Stimulated activated memory B cell treated with anti-CD40 and anti-IgM and Interleukin-4, amounts not matched to agents 10 μg/mL and 1 μg/mL and 100 μg/mL, for 72 hours (primary cell): ENCODE measurements at regions not wholly inside any gene's neighbourhood (a gene's known extent, or its start where the extent isn't known, plus 50 kb on each side); places are given as distances from the start of the nearest gene placed in this dataset.

Source experiments
- ATAC-seq: fragments of 150-1000 bp; cut with Tn5 transposase; 2 replicates; pipeline ENCODE4 v1.10.0; 2021
- H3K27ac Mint-ChIP-seq: one replicate; pipeline ENCODE4 v1.8.0; 2022; ENCODE audit warnings: mild to moderate bottlenecking, mixed read lengths
- H3K27me3 Mint-ChIP-seq: one replicate; pipeline ENCODE4 v1.8.0; 2022; ENCODE audit warnings: mixed read lengths
- H3K36me3 Mint-ChIP-seq: one replicate; pipeline ENCODE4 v1.8.0; 2022; ENCODE audit warnings: mixed read lengths
- H3K4me1 Mint-ChIP-seq: one replicate; pipeline ENCODE4 v1.8.0; 2022; ENCODE audit warnings: mixed read lengths
- H3K4me3 Mint-ChIP-seq: one replicate; pipeline ENCODE4 v1.8.0; 2022; ENCODE audit warnings: mild to moderate bottlenecking, moderate library complexity, mixed read lengths
- H3K9me3 Mint-ChIP-seq: one replicate; pipeline ENCODE4 v1.8.0; 2022; ENCODE audit warnings: mixed read lengths

DNA sequence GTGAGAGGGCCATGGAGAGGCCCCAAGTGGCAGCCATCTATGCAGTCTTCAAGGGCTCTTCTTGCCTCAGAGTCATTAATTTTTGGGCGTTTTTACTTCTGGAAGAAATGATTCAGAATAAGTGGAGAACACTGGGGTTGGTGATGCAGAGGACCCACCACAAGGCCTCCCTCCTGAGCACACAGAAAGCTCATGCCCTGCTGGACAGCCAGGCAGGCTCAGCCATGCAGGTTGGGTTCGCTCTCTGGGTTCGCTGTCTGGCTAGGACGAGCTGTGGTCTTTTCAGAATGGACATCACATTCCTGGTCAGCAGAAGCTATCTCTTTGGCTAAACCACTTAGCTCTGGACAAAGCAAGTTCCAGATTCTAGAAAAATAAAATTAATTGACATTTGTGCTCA, 480.8 kb downstream of the RPS24 start:
- peaks cover 25% of the 10 kb centered on the region for H3K27me3 Mint-ChIP-seq
- no peaks in the 10 kb centered on the region for H3K9me3 Mint-ChIP-seq
- no peak overlapping the region for H3K4me3 Mint-ChIP-seq
- H3K27ac Mint-ChIP-seq: no peak overlapping the region
- no peaks in the 10 kb centered on the region for H3K4me1 Mint-ChIP-seq
- ATAC-seq: no peak
- no peaks in the 10 kb centered on the region for H3K36me3 Mint-ChIP-seq

DNA sequence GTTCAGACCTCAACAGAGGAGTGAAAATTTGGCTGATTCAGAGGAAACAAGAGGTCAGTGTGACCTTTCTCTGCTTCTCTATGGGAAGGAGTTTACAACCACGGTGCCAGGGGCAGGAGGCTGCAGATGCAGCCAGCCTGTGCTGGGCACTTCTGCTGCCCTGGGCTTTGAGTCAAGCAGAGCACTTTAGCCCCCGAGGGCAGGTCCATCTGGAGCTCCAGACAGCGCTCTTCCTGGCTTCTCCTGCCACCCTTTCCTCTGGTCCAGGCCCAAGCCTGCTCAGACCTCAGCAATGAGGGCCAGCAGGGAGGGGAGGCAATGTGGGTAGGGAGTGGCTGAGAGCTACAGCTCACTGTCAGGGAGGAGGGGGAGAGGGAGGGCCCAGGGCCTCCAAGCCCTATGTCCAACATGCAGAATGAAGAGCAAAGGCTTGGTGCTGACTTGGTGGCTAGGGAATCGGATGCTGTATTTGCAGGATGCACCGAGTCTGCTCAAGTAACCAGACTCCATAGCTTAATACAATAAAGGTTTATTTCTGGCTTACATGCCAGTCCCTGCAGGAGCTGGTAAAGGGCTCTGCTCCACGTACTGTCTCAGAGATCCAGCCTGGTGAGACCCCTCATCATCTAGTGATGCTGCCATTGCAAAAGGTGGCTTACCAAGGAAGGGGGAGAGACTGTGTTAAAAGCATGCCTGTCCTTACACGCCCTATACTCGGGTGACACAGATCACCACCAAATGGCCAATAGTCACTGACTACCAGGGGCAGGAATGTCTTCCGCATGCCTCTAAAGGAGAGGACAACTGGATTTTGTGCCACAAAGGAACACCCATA, 481.6 kb downstream of the RPS24 start:
- no peaks in the 10 kb centered on the region for H3K36me3 Mint-ChIP-seq
- no peak overlapping the region for H3K4me3 Mint-ChIP-seq
- ATAC-seq: no peak
- no peaks in the 10 kb centered on the region for H3K9me3 Mint-ChIP-seq
- H3K27ac Mint-ChIP-seq: no peak overlapping the region
- peaks cover 17% of the 10 kb centered on the region for H3K27me3 Mint-ChIP-seq
- no peaks in the 10 kb centered on the region for H3K4me1 Mint-ChIP-seq

DNA sequence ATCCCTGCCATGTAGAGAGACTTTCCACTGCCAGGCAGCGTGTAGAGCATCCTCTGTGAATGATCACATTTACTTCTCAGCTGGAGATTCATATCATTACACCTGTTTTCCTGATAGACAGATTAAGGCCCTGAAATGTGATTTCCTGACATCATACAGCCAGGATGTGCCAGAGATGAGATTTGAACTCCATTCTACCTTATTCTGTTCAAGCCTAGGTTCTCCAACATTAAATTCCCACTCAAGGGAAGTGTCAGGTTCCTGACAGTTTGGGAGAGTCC, 482.1 kb downstream of the RPS24 start:
- no peak for ATAC-seq
- Mint-ChIP-seq H3K27ac (no peak overlapping the region), H3K9me3 (no peaks in the 10 kb centered on the region), H3K27me3 (peaks cover 12% of the 10 kb centered on the region), H3K4me1 (no peaks in the 10 kb centered on the region), H3K4me3 (no peak overlapping the region), H3K36me3 (no peaks in the 10 kb centered on the region)

DNA sequence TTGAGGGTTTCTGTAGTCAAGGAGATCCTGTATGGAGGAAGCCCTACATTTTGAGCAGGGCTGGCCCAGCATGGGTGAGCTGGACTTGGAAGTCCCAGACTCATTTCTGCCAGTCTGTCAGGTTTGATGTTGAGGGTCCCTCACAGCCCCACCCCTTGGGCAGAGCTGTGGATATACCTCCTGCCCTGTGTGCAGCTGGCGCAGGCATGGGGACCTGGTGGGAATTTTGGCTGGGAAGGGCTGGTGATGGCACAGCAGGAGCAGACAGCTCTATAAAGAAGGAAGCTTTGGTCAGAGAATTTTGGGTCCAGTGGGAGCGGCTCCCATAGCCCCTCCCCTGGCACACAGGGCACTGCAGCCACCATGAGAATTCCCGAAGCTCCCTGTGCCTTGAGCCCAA, 482.6 kb downstream of the RPS24 start:
- no peak for ATAC-seq
- no peak overlapping the region for H3K27ac Mint-ChIP-seq
- no peaks in the 10 kb centered on the region for H3K9me3 Mint-ChIP-seq
- no peak overlapping the region for H3K4me3 Mint-ChIP-seq
- peaks cover 12% of the 10 kb centered on the region for H3K27me3 Mint-ChIP-seq
- H3K36me3 Mint-ChIP-seq: no peaks in the 10 kb centered on the region
- no peaks in the 10 kb centered on the region for H3K4me1 Mint-ChIP-seq

DNA sequence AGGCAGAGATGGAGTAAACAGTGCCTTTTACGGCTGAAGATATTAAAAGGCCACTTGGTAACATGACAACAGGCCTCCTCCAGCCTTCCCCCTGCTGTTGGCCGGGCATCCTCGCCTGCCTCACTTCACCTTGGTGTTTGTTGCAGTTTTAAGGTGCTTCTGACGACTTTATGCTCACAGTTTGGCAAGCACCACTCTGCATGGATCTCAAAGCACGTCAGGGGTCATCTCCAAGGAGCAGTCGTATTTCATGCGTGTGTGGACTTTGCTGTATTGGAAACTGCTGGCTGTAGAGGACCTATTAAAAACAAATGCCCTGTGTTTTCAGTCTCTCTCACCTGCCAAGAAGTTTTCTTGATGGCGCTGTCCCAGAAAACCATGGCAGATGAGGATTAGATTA, 483.1 kb downstream of the RPS24 start:
- Mint-ChIP-seq H3K27me3 (peaks cover 12% of the 10 kb centered on the region), H3K36me3 (no peaks in the 10 kb centered on the region), H3K4me3 (no peak overlapping the region), H3K4me1 (no peaks in the 10 kb centered on the region), H3K27ac (no peak overlapping the region), H3K9me3 (no peaks in the 10 kb centered on the region)
- no peak for ATAC-seq

DNA sequence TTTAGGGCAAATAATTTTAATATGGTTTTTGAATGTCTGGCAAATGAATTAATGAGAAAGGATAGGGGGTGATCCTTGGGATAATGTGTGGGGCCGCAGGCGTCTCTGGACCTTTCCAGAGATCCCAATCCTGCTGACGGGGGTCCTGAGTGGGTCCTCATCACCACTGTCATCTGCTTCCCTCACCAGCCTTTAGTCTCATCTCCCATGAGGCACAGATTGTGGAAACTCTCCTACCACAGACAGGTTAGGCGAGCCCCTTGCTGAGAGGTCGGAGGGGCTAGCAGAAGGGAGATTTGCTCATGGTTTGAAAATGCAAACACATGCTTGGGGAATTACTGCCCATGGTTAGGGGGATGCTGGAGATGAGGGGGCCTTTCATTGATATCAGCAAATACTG, 484.6 kb downstream of the RPS24 start:
- Mint-ChIP-seq H3K4me3 (no peak overlapping the region), H3K36me3 (no peaks in the 10 kb centered on the region), H3K27me3 (peaks cover 12% of the 10 kb centered on the region), H3K4me1 (peaks cover 5% of the 10 kb centered on the region), H3K9me3 (peaks cover 2% of the 10 kb centered on the region), H3K27ac (no peak overlapping the region)
- ATAC-seq: no peak

DNA sequence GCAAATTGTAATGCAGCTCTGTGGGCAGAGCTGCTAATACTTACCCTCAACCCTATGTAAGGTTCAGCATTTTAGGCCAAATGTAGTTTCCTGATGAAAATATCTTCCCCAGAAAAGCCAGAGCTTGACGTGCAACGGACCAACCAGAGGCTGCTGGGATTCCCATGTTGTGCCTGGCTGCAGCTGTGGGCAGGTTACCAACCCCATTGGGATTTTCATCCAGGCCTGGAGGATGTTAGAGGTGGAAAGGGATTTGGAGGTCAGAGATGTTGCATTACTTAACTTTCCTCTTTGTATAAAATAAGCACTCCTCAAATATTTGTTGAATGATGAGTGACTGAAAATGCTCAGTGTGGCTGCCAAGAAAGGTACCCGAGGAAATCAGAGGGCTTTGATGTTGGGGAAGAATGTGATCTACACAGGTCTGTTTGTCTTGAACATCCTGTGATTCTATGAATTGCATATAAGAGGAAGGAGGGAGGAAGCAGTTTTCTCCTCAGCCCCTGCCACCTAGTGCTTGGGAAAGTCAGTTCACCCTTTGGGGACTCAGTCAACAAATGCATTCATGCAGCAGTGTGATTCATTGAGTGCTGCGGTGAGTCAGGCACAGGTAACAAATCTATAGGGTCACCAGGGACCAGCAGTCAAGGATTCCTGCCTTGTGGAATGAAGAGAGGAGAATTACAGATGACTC, 487.2 kb downstream of the RPS24 start:
- ATAC-seq: no peak
- H3K36me3 Mint-ChIP-seq: no peaks in the 10 kb centered on the region
- no peak overlapping the region for H3K4me3 Mint-ChIP-seq
- H3K9me3 Mint-ChIP-seq: peaks cover 2% of the 10 kb centered on the region
- peaks cover 5% of the 10 kb centered on the region for H3K4me1 Mint-ChIP-seq
- H3K27ac Mint-ChIP-seq: no peak overlapping the region
- H3K27me3 Mint-ChIP-seq: peaks cover 12% of the 10 kb centered on the region

DNA sequence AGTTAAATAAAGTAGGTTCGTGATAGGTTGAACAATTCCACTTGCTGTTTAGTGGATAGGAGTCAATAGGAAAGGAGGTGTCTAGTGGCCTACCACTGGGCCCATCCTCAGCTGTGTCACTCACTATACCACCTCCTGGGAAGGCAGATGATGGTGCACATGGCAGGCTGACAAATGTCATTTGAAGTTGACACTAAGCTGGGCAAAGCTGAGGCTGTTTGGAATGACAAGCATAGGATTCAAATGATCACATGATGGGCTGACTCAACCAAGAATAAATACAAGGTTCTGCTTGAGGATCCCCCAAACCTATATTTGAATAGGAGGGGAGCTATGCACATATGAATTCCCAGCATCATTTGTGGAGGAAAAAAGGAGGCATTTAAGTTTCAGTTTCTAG, 489.8 kb downstream of the RPS24 start:
- Mint-ChIP-seq H3K36me3 (no peaks in the 10 kb centered on the region), H3K27ac (no peak overlapping the region), H3K4me3 (no peak overlapping the region), H3K4me1 (peaks cover 5% of the 10 kb centered on the region), H3K9me3 (peaks cover 2% of the 10 kb centered on the region), H3K27me3 (peaks cover 9% of the 10 kb centered on the region)
- no peak for ATAC-seq

DNA sequence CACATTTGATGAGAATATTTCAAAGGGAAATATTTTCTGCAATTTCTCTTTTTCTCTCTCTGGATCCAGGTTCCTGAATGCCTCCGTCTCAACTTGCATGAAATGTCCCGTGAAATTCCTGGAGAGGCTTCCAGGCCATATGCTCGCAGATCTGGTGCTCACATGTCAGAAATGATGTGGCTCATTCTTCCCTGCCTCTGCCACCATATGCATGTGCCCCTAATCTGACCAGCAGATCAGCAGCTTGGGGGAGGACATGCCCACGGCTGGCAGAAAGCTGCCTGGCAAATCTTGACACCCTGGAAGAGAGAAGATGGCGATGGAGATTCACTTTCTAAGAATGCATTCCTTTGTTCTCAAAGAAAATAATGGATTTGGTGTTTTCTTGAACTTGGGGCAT, 490.7 kb downstream of the RPS24 start:
- Mint-ChIP-seq H3K9me3 (peaks cover 2% of the 10 kb centered on the region), H3K27me3 (peaks cover 8% of the 10 kb centered on the region), H3K36me3 (no peaks in the 10 kb centered on the region), H3K4me3 (no peak overlapping the region), H3K27ac (no peak overlapping the region), H3K4me1 (peaks cover 5% of the 10 kb centered on the region)
- no peak for ATAC-seq

DNA sequence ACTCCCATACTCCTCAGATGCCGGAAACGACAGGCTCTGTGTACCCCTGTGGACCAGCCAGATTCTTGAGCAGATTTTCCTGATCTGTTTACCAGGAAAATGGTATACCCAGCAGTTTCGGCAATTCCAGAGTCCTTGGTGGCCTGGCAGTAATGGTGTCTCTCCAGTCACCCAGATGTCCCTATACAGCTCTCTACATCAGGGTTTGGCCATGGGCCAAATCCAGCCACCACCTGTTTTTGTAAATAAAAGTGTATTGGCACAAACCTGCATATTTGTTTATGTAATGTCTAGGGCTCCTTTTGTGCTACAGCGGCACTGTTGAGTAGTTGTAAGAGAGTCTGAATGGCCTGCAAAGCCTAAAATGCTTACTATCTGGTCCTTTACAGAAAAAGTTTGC, 491.3 kb downstream of the RPS24 start:
- no peak overlapping the region for H3K4me3 Mint-ChIP-seq
- H3K27ac Mint-ChIP-seq: no peak overlapping the region
- H3K36me3 Mint-ChIP-seq: no peaks in the 10 kb centered on the region
- peaks cover 5% of the 10 kb centered on the region for H3K4me1 Mint-ChIP-seq
- ATAC-seq: no peak
- peaks cover 8% of the 10 kb centered on the region for H3K27me3 Mint-ChIP-seq
- peaks cover 2% of the 10 kb centered on the region for H3K9me3 Mint-ChIP-seq

DNA sequence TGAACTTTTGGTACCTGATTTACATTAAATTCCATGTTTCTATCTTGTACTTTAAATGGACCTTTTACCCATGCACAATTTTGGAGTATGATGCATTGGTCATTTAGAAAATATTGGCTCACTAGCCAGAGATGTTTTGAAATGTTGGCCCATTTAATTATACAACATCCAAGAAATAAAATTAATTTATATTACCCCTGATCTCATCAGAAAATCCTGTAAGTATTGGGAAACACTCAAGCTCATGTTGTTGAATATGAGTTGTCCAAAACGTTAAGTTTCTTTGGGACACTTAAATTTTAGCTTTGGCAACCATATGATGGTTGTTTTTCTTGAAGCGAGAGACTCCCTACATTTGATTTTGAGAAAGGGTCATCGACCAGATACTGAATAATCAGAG, 492.7 kb downstream of the RPS24 start:
- Mint-ChIP-seq H3K36me3 (no peaks in the 10 kb centered on the region), H3K9me3 (peaks cover 2% of the 10 kb centered on the region), H3K4me1 (peaks cover 5% of the 10 kb centered on the region), H3K27ac (no peak overlapping the region), H3K4me3 (no peak overlapping the region), H3K27me3 (peaks cover 8% of the 10 kb centered on the region)
- no peak for ATAC-seq

DNA sequence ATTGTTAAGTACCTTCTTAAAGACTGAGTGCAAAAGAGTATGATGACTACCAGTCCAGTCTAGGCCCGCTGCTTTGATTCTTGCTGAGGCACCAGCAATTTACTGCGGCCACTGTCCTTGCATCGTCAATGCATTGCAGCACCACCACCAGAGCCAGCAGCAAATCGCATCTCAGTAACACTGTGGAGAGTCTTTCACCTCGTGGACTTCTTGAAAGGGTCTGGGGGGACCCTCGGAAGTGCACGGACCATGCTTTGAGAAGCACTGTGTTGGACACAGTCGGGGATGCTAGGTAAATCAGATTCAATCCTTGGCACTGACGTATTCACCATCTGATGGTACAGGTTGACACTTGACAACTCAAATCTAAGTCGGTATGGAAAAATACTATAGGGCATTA, 493.6 kb downstream of the RPS24 start:
- Mint-ChIP-seq H3K27ac (no peak overlapping the region), H3K4me3 (no peak overlapping the region), H3K36me3 (no peaks in the 10 kb centered on the region), H3K9me3 (peaks cover 2% of the 10 kb centered on the region), H3K27me3 (peaks cover 17% of the 10 kb centered on the region), H3K4me1 (peaks cover 5% of the 10 kb centered on the region)
- no peak for ATAC-seq

DNA sequence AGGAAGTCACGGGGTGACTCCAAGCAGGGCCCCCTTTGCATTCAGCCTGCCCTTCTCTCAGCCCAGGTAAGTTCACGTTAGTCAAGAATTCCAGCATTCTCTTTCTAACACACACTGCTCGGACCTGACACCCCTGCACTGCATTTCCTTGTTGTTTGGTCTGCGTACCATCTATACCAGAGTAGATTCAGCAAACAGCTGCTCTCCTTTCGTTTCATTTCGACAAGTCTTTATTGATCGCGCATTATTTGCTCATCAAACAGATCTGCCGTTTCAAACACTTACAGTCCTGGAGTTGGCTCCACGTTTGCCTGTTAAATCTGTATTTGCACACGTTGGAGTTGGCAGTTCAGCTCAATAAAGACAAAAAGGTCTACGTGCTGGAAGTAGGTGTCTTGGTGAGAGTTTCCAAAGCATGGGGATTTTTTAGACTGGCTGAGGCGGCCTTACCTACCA, 495.1 kb downstream of the RPS24 start:
- H3K9me3 Mint-ChIP-seq: no peaks in the 10 kb centered on the region
- peaks cover 32% of the 10 kb centered on the region for H3K27me3 Mint-ChIP-seq
- H3K36me3 Mint-ChIP-seq: no peaks in the 10 kb centered on the region
- peaks cover 6% of the 10 kb centered on the region for H3K4me1 Mint-ChIP-seq
- H3K4me3 Mint-ChIP-seq: no peak overlapping the region
- ATAC-seq: no peak
- no peak overlapping the region for H3K27ac Mint-ChIP-seq

DNA sequence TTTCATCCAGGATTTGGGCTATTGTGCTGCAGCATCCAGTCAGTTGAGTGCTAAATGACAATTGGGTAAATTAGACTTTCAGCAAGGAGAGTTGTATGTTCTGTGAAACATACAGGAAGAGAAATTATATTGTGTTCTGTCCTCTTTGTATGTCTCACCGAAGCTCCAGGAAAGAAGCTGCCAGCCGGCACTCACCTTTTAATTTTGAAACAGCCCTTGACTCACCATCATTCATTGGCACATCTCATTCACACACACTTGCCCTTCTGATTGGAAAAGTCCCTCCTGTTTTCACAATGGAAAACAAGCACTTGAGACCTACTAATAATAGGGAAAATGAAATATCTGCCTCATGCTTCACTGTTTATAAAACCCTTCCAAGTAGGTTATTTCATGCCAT, 495.6 kb downstream of the RPS24 start:
- Mint-ChIP-seq H3K9me3 (no peaks in the 10 kb centered on the region), H3K36me3 (no peaks in the 10 kb centered on the region), H3K27me3 (peaks cover 37% of the 10 kb centered on the region), H3K4me3 (no peak overlapping the region), H3K4me1 (peaks cover 6% of the 10 kb centered on the region), H3K27ac (no peak overlapping the region)
- no peak for ATAC-seq

DNA sequence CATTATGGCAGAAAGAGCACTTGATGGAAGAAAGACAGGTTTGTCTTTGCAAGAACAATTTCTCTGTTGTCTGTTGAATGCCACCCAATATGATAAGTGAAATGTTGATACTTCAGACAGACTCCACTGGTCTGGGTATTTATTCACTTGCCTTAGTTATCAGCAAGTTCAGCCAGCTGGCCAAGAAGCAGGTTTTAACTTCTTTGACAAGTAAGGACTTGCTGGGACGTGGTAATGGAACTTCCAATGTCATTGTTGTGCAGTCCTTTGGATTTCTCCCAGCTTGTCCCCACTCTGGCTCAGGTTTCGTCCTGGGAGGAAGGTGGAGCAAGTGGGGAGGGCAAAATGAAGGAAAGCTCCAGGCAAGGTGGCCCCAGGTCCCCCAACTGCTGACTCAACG, 497.4 kb downstream of the RPS24 start:
- H3K4me3 Mint-ChIP-seq: no peak overlapping the region
- no peak overlapping the region for H3K27ac Mint-ChIP-seq
- peaks cover 6% of the 10 kb centered on the region for H3K4me1 Mint-ChIP-seq
- ATAC-seq: no peak
- peaks cover 40% of the 10 kb centered on the region for H3K27me3 Mint-ChIP-seq
- no peaks in the 10 kb centered on the region for H3K9me3 Mint-ChIP-seq
- no peaks in the 10 kb centered on the region for H3K36me3 Mint-ChIP-seq

DNA sequence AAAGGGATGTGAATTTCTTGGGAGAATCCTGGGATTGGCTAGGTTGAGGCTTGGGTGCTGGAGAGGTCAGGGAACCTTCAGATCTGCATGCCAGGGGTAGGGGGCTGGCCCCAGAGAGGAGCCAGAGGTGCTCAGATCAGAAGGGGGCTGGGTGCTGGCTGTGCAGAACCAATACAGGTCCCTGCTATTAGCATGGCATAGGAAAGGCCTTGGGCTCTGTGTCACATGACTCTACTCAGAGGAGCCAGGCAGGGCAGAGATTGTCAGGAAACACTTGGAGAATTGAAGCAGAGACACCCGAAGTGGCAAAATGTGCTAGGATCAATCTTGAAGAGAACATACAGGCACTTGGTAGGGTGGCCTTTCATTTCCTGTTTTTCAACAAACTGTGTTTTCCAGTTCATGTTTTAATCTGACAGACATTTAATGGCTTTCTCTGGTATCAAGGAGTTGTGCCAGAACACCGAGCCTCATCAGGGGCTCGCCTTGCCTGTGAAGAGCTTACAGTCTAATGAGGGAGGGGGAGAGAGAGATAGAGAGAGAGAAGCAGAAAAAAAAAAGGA, 498.9 kb downstream of the RPS24 start:
- peaks cover 38% of the 10 kb centered on the region for H3K27me3 Mint-ChIP-seq
- ATAC-seq: no peak
- no peak overlapping the region for H3K4me3 Mint-ChIP-seq
- no peaks in the 10 kb centered on the region for H3K36me3 Mint-ChIP-seq
- no peak overlapping the region for H3K27ac Mint-ChIP-seq
- peaks cover 6% of the 10 kb centered on the region for H3K4me1 Mint-ChIP-seq
- no peaks in the 10 kb centered on the region for H3K9me3 Mint-ChIP-seq
